SJCRH30 (cell line): ENCODE measurements at regions not wholly inside any gene's neighbourhood (a gene's known extent, or its start where the extent isn't known, plus 50 kb on each side); places are given as distances from the start of the nearest gene placed in this dataset.
"Not testable (repeated sequence)": the region's sequence is repeated elsewhere in the genome, so short reads cannot be mapped to it uniquely, and the experiment has no call there.

Experiments
- DNase-seq, 2 experiments: peaks; one replicate each; pipeline ENCODE4 v3.0.0-alpha.2; 2015 to 2020
- H3K27ac ChIP-seq: fragments of 250-450 bp; sonication (Bioruptor Pico); 2 replicates; pipeline ENCODE4 v1.5.1; 2020; ENCODE audit warnings: mild to moderate bottlenecking, moderate library complexity
- H3K27me3 ChIP-seq: fragments of 250-450 bp; sonication (Bioruptor Pico); 2 replicates; pipeline ENCODE4 v1.5.1; 2020; ENCODE audit warnings: mild to moderate bottlenecking, moderate library complexity
- H3K36me3 ChIP-seq: fragments of 250-450 bp; sonication (Bioruptor Pico); 2 replicates; pipeline ENCODE4 v1.5.1; 2020; ENCODE audit warnings: mild to moderate bottlenecking, moderate library complexity
- H3K4me1 ChIP-seq: fragments of 250-450 bp; sonication (Bioruptor Pico); 2 replicates; pipeline ENCODE4 v1.5.1; 2020; ENCODE audit warnings: mild to moderate bottlenecking, moderate library complexity
- H3K4me3 ChIP-seq: fragments of 250-450 bp; sonication (Bioruptor Pico); 2 replicates; pipeline ENCODE4 v1.5.1; 2020; ENCODE audit warnings: mild to moderate bottlenecking, moderate library complexity
- H3K9me3 ChIP-seq: fragments of 250-450 bp; sonication (Bioruptor Pico); replicated peaks from 2 replicates; pipeline ENCODE4 v1.5.1; 2020; ENCODE audit warnings: mild to moderate bottlenecking, moderate library complexity

- H3K4me3 ChIP-seq: no peak overlapping the region
- no peaks in the 10 kb centered on the region for H3K9me3 ChIP-seq
- no peaks in the 10 kb centered on the region for H3K27me3 ChIP-seq
- H3K27ac ChIP-seq: no peak overlapping the region
- H3K4me1 ChIP-seq: no peaks in the 10 kb centered on the region
- H3K36me3 ChIP-seq: no peaks in the 10 kb centered on the region
- no peak for DNase-seq
These were observed 830.2 kb upstream of the SORCS1 start for GRCh38 chr10:107994621-107995270.

GRCh38 chr10:107986571-107986970 is 822.1 kb upstream of the SORCS1 start:
- no peaks in the 10 kb centered on the region for H3K36me3 ChIP-seq
- no peak for DNase-seq
- H3K9me3 ChIP-seq: no peaks in the 10 kb centered on the region
- H3K27me3 ChIP-seq: no peaks in the 10 kb centered on the region
- no peak overlapping the region for H3K27ac ChIP-seq
- H3K4me1 ChIP-seq: no peaks in the 10 kb centered on the region
- H3K4me3 ChIP-seq: no peak overlapping the region

GRCh38 chr10:107984581-107984980 is 820.1 kb upstream of the SORCS1 start:
- Histone ChIP-seq H3K36me3 (no peaks in the 10 kb centered on the region), H3K4me3 (no peak overlapping the region), H3K9me3 (no peaks in the 10 kb centered on the region), H3K27me3 (no peaks in the 10 kb centered on the region), H3K4me1 (no peaks in the 10 kb centered on the region), H3K27ac (no peak overlapping the region)
- DNase-seq: no peak

- Histone ChIP-seq H3K9me3 (no peaks in the 10 kb centered on the region), H3K4me3 (no peak overlapping the region), H3K27ac (no peak overlapping the region), H3K4me1 (no peaks in the 10 kb centered on the region), H3K36me3 (no peaks in the 10 kb centered on the region), H3K27me3 (no peaks in the 10 kb centered on the region)
- DNase-seq: no peak
These were observed 819.6 kb upstream of the SORCS1 start for GRCh38 chr10:107984149-107984548.

GRCh38 chr10:107978455-107978854 is 813.9 kb upstream of the SORCS1 start:
- Histone ChIP-seq H3K27me3 (no peaks in the 10 kb centered on the region), H3K4me1 (no peaks in the 10 kb centered on the region), H3K9me3 (peaks cover 2% of the 10 kb centered on the region; the same call in 1 of the 2 replicates), H3K4me3 (no peak overlapping the region), H3K36me3 (no peaks in the 10 kb centered on the region), H3K27ac (no peak overlapping the region)
- DNase-seq: no peak

GRCh38 chr10:107971973-107972372 is 807.5 kb upstream of the SORCS1 start:
- Histone ChIP-seq H3K4me1 (no peaks in the 10 kb centered on the region; the same call in 1 of the 2 replicates), H3K27me3 (no peaks in the 10 kb centered on the region), H3K36me3 (no peaks in the 10 kb centered on the region), H3K27ac (no peak overlapping the region), H3K9me3 (no peaks in the 10 kb centered on the region; the same call in 1 of the 2 replicates), H3K4me3 (no peak overlapping the region)
- peak in 1 of 2 experiments; percentile 11 for DNase-seq

GRCh38 chr10:107971411-107971810 is 806.9 kb upstream of the SORCS1 start:
- Histone ChIP-seq H3K4me3 (no peak overlapping the region), H3K4me1 (no peaks in the 10 kb centered on the region; the same call in 1 of the 2 replicates), H3K36me3 (no peaks in the 10 kb centered on the region), H3K9me3 (no peaks in the 10 kb centered on the region; the same call in 1 of the 2 replicates), H3K27ac (no peak overlapping the region), H3K27me3 (no peaks in the 10 kb centered on the region)
- DNase-seq: no peak

GRCh38 chr10:107970512-107970911 is 806.0 kb upstream of the SORCS1 start:
- Histone ChIP-seq H3K9me3 (no peaks in the 10 kb centered on the region; the same call in 1 of the 2 replicates), H3K36me3 (no peaks in the 10 kb centered on the region), H3K27ac (no peak overlapping the region), H3K4me1 (no peaks in the 10 kb centered on the region; the same call in 1 of the 2 replicates), H3K4me3 (no peak overlapping the region), H3K27me3 (no peaks in the 10 kb centered on the region)
- no peak for DNase-seq

GRCh38 chr10:107969936-107970335 is 805.4 kb upstream of the SORCS1 start:
- Histone ChIP-seq H3K9me3 (no peaks in the 10 kb centered on the region; the same call in 1 of the 2 replicates), H3K36me3 (no peaks in the 10 kb centered on the region), H3K27ac (no peak overlapping the region), H3K4me1 (no peaks in the 10 kb centered on the region; the same call in 1 of the 2 replicates), H3K27me3 (no peaks in the 10 kb centered on the region), H3K4me3 (no peak overlapping the region)
- no peak for DNase-seq

GRCh38 chr10:107966826-107967225 is 802.3 kb upstream of the SORCS1 start:
- H3K9me3 ChIP-seq: no peaks in the 10 kb centered on the region
- no peaks in the 10 kb centered on the region for H3K36me3 ChIP-seq
- no peak overlapping the region for H3K4me3 ChIP-seq
- no peaks in the 10 kb centered on the region; the same call in 1 of the 2 replicates for H3K4me1 ChIP-seq
- no peak for DNase-seq
- H3K27ac ChIP-seq: no peak overlapping the region
- H3K27me3 ChIP-seq: no peaks in the 10 kb centered on the region

GRCh38 chr10:107952649-107953556 is 788.4 kb upstream of the SORCS1 start:
- no peaks in the 10 kb centered on the region for H3K27me3 ChIP-seq
- no peak overlapping the region for H3K4me3 ChIP-seq
- H3K4me1 ChIP-seq: no peaks in the 10 kb centered on the region
- H3K36me3 ChIP-seq: no peaks in the 10 kb centered on the region
- DNase-seq: no peak
- H3K27ac ChIP-seq: no peak overlapping the region
- no peaks in the 10 kb centered on the region for H3K9me3 ChIP-seq

GRCh38 chr10:107950411-107951062 is 786.0 kb upstream of the SORCS1 start:
- not testable (repeated sequence) for H3K4me1 ChIP-seq, H3K36me3 ChIP-seq, H3K27me3 ChIP-seq, H3K4me3 ChIP-seq, H3K9me3 ChIP-seq, DNase-seq, H3K27ac ChIP-seq

GRCh38 chr10:107942826-107943225 is 778.3 kb upstream of the SORCS1 start:
- no peak for DNase-seq
- Histone ChIP-seq H3K9me3 (no peaks in the 10 kb centered on the region), H3K4me1 (no peaks in the 10 kb centered on the region), H3K36me3 (no peaks in the 10 kb centered on the region), H3K4me3 (no peak overlapping the region), H3K27ac (no peak overlapping the region), H3K27me3 (no peaks in the 10 kb centered on the region)

GRCh38 chr10:107933076-107933475 is 768.6 kb upstream of the SORCS1 start:
- Histone ChIP-seq H3K4me3 (no peak overlapping the region), H3K36me3 (no peaks in the 10 kb centered on the region), H3K27ac (no peak overlapping the region), H3K27me3 (no peaks in the 10 kb centered on the region), H3K4me1 (no peaks in the 10 kb centered on the region), H3K9me3 (no peaks in the 10 kb centered on the region)
- no peak for DNase-seq

GRCh38 chr10:107931808-107932207 is 767.3 kb upstream of the SORCS1 start:
- Histone ChIP-seq H3K36me3 (no peaks in the 10 kb centered on the region), H3K9me3 (no peaks in the 10 kb centered on the region), H3K4me1 (no peaks in the 10 kb centered on the region), H3K27ac (no peak overlapping the region), H3K4me3 (no peak overlapping the region), H3K27me3 (no peaks in the 10 kb centered on the region)
- DNase-seq: no peak
